ENCODE measurements at regions not wholly inside any gene's neighbourhood (a gene's known extent, or its start where the extent isn't known, plus 50 kb on each side); places are given as distances from the start of the nearest gene placed in this dataset.

DNA sequence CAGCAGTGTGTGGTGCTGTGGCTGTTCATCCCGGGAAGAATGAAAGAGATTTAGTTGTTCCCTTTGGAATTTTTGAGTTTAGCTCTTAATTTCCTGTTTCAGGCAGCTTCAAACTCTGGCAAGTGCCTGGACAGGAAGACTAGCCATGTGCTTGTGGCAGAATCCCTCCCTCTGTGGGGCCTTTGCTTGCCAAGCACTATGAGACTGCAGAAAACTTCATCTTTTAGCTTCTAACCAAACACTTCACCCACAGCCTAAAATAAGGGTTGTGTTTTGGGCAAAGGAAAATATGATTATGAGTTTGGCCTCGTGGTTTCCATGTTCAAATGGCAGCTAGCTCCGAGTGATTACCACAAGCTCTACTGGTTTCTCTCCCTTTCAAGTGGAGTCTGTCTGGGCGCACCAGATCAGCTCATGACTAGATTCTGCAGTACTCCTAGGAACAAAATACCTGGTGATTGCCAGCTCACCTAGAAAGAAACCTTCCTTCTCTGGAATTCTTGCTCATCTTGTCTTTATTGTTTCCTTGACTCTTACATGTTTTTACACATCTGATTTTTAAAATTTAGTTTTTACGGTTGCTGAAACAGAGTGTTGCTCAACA is 707.5 kb downstream of the SLITRK6 start:
- DNase-seq (ENCODE audit: low read depth) = no peak

DNA sequence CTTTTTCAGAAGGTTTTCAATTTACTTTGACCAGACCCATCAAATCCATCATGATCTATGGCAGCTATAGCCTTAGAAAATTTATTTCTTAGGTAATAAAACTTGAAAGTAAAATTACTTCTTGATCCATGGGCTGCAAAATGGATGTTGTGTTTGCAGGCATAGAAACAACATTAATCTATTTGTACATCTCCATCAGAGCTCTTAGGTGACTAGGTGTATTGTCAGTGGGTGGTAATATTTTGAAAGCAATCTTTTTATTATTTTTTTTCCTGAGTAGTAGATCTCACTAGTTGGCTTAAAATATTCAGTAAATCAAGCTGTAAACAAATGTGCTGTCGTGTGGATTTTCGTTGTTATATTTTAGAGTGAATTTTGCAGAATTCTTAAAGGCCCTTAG is 710.0 kb downstream of the SLITRK6 start:
- no peak for DNase-seq (ENCODE audit: low read depth)

DNA sequence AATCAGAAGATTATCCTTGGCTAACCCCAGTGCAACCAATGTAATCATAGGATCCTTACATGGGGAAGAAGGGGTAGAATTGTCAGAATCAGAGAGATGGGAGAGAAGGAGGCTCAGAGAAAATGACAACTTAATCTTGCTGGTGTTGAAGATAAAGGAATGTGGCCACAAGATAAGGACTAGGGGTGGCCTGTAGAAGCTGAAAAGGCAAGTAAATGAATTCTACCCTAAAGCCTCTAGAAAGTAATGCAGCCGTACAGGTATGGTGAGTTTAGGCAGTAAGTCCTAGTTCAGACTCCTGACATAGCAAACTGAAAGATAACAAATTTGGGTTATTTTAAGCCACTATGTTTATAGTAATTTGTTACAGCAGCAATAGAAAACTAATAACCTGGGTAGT is 718.5 kb downstream of the SLITRK6 start:
- no peak for DNase-seq (ENCODE audit: low read depth)

DNA sequence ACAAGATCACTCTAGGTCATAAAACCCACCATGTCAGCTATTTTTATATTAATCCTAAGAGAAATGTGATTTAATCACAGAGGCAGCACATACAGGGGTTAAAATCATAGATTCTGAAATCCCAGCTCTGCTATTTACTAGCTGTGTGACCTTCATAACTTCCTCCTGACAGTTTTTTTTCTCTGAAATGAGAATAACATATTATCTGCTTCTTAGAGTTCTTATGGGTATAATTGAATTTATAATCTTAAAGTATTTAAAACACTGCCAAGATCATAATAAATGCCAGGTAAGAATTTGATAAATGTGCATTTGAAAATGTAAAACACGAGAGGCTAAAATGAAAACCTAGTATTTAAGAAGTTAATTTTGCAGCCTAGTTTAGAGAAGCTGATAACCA is 722.9 kb downstream of the SLITRK6 start:
- no peak for DNase-seq (ENCODE audit: low read depth)

DNA sequence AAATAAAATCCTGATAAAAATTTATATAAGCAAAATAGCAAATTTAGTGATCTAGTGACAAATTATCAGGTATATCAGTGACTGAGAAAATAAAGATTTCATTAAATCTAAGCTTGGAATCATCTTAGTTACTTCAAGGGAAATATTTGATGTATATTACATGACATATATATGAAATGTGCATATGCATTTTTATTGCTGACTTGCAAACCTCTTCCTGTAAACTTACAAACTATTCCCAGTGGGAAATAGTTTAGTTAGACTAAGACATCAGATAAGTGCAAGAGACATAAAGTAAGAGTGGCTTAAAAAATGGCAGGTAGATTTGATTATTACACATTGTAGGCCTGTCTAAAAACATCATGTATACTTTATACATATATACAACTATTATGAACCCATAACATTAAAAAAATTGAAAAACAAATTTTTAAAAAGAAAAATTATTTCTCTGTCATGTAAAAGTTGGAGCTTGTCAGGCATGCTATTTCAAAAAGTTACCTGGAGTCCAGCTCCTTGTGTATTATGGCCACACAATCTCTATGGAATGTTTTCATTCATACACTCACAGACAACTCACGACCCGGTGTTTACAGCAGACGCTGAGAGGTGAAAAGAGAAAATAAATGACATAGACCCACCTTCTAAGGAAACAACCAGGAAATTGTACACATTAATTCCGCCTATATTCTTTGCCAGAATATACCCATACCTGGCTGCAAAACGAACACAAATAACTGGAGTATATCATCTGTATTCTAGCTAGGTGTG is 724.5 kb downstream of the SLITRK6 start:
- peak; percentile 39 for DNase-seq (ENCODE audit: low read depth)

DNA sequence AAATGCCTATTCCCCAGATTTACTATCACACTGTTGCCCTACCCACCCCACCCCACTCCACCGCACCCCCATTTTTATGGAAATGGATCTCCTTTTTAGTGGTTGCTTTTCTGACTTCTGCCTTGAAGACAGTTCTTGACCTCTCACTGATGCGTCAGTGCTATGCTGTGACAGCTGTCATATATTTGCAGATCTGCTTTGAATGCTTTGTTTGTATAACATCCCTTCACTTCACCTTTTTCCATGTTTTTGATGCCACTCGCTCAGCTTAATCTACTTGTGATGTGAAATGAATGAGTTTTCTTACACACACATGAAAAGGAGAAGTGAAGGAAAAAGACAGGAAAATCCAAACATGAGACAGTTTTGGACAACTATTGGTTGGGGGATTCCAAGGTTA is 731.0 kb downstream of the SLITRK6 start:
- DNase-seq (ENCODE audit: low read depth) = no peak

DNA sequence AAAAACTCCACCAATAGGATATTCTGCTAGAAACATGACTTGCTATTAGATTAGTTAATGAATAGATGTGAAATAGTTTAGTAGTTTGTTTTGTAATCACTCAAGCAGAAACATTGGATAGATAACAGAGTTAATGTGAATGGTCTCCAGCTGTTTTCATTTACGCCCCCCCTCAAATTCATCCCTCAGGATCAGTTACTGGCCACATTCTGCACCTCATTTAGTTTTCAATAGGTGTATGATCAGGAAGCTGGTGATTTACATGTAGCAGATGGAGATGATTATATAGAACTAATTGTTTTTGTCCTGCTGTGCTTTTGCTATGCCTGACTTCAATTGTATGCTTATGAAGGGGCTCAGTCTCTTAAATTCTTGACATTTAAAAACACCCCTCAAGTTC is 759.0 kb downstream of the SLITRK6 start:
- no peak for DNase-seq (ENCODE audit: low read depth)

DNA sequence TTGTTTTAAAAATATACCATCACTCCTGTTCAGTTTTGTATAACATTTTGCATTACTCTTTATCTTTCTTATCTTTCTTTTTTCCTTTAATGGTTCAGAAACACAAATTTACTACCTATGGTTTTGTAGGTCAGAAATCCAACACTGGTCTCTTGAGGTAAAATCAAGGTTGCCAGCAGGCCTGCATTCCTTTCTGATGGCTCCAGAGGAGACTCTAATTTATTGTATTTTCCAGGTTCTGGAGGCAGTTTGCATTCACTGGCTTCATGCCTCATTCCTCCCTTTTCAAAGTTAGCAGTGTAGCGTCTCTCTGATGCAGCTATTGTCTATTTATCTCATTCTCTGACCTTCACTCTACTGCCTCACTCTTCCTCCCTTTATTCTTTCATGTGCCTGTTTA is 767.4 kb downstream of the SLITRK6 start:
- DNase-seq (ENCODE audit: low read depth) = no peak

DNA sequence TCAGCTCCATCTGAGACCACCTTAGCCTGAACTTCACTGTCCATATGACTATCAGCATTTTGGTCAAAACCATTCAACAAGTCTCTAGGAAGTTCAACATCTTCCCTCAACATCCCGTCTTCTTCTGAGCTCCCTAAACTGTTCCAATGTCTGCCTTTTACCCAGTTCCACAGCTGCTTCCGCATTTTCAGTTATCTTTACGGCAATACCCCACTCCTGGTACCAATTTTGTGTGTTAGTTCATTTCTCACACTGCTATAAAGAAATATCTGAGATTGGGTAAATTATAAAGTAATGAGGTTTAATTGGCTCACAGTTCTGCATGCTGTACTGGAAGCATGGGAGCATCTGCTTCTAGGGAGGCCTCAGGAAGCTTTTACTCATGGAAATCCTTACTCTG is 771.2 kb downstream of the SLITRK6 start:
- DNase-seq (ENCODE audit: low read depth) = no peak

DNA sequence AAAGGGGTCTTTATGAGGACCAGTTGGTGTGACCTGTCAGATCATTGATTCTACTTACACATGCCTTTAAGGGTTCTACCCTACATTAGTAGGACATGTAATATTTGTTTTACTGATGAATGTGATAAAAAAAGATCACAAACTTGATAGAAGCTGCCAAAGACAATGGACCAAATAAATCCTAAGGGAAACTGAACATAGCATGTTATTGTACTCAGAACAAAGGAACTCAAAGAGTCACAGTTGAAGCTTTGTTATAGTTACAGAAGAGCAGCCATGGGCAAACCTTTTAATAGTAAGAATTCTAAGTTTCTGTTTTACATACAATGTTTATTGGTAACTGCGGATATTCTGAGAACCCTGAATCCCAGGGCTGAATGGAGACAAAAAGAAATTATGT is 780.1 kb downstream of the SLITRK6 start:
- no peak for DNase-seq (ENCODE audit: low read depth)

DNA sequence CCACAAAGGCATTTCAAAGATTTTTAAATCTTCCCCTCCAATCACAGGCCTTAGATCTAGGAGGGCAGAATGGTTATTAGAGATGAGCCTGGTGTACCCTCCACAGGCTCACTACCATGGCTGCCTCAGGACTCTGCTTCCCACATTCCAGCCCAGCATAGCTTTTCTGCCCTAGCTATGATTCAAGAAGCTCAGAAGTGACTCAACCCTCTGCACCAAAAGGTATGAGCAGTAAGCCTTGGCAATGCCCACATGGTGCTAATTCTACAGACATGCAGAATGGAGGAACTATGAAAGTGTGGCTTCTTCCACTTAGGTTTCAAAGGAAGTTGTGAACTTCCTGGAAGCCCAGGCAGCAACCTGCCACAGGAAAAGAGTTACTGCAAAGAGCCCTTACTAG is 786.2 kb downstream of the SLITRK6 start:
- peak; percentile 30 for DNase-seq (ENCODE audit: low read depth)

DNA sequence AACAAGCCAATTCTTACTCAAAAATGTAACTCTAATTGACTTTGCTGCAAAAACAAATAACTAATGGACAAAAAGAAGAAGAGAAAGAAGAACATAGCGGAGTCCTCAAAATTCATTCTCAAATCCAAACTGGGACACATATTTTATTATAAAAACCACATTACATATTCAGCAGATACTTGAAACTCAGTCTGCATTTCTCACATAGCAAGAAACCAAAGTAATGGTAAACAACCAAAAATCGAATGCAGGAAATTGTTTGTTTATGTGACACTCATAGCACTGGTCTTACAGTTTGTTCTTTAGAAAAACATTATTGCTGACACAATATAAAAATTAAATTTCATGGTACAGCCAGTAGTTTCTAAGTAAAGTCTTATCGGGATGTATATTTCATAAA is 789.8 kb downstream of the SLITRK6 start:
- DNase-seq (ENCODE audit: low read depth) = peak; percentile 3

DNA sequence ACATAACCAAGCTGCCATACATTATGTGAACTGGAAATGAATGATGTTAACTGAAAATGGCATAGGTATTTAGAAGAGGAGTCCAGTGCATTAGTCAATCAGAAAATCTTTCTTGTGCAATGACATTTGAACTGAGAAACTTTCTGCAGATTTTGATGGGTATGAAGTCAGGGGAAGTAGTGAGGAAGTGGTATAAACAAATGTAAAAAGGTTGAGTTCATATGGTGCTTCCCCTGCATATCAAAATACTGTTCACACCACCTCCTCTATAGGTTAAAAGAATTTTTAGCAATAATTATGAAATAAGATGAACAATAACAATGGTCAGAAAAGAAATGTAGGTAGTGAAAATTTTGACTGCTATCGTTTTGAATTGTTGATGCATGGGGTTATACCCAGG is 800.0 kb downstream of the SLITRK6 start:
- DNase-seq (ENCODE audit: low read depth) = no peak

DNA sequence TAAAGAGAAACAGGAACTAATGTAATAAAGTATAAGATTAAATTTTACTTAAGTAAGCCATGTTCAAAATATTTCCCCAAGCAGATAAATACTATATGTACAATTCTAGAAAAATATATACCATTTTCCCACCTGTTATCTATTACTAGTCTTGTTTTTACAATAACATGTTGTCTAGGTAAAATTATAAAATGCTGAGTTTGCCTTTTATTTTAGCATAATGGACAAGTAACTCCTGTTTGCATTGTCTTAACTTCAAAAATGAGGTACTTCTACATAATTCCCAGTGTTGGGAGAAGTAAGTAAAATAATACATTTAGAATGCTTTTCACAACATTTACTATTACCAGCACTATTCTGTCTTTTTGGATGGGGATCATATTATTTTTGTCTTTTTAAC is 800.5 kb downstream of the SLITRK6 start:
- no peak for DNase-seq (ENCODE audit: low read depth)

DNA sequence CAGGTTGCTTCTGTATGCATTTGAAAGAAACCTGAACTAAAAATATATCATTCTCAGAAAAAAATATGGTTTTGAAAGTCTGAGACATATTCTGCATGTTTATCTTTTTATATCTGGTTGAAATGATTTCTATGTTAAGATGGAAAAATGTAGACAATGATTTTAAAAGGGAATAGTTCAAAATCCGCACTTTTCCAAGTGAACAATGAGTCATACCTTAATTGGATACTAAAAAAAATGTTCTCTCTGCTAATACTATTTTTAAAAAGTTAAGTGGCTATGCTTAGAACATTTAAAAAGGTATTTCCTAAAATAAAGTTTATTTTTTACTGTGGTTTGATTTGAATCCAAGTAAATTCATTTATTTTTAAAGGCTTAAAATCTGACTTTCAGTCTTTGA is 801.4 kb downstream of the SLITRK6 start:
- DNase-seq (ENCODE audit: low read depth) = no peak

DNA sequence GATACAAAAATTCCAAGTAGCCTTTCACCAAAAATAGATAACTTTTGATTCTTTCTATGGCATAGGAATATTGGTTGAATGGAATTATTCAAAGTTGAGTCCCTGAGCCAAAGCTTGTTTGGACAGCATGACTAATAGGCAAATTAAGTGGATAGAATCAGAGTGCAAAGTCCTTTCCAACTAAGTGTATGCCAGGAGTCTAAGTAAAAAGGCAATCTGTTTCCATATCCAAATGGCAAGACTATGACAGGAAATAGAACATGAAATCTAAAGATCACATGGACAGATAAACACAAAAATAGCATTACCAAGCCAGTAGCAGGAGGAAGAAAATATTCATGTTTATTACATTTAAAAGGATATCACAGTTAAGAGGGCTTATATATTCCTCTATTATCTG is 804.6 kb downstream of the SLITRK6 start:
- DNase-seq (ENCODE audit: low read depth) = peak; percentile 31

DNA sequence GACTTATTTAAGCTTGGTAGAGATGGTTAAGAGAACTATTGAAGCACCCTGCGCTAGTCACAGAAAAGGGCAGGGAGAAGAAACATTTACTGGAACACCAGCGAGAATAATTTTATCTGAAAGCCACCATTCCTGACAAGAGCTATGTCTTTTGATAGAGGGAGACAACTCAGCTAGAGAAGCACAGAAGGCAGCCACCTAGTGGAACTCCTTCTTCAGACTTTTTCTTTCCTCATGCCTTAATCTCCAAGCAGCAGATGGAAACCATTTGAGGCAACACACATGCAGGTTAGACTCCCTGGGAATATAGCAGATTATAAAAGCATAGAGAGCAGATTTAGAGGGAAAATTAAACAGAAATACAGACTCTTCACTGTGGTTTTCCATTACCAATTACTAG is 813.4 kb downstream of the SLITRK6 start:
- DNase-seq (ENCODE audit: low read depth) = peak; percentile 13

DNA sequence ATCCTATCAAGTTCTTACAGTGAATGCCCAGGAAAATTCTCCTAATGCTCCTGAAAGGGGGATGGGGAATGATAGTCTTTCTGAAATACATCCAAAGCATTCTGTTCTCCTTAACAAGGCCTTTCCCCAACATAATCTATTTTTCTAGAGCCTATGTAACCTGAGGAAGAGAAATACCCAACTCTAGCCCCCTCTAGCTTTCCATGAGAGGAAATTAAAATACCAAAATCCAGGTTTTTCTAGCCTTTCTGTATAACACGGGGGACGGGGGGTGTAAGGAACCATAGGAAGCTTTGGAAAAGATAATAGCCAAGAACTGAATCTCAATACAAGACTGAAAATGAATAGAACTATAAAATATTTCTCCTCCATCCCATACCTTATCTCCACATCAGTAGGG is 815.9 kb downstream of the SLITRK6 start:
- DNase-seq (ENCODE audit: low read depth) = no peak

DNA sequence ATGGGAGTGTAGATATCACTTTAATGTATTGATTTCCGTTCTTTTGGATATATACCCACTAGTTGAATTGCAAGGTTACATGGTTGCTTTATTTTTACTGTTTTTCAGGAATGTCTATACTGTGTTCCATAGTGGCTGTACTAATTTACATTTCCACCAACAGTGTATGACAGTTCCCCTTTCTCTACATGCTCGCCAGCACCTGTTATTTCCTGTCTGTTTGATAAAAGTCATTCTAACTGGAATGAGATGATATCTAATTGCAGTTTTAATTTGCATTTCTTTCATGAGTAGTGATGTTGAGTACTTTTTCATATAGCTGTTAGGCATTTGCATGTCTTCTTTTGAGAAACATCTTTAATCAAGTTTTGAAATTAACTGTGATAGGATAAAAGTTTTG is 818.6 kb downstream of the SLITRK6 start:
- DNase-seq (ENCODE audit: low read depth) = no peak

DNA sequence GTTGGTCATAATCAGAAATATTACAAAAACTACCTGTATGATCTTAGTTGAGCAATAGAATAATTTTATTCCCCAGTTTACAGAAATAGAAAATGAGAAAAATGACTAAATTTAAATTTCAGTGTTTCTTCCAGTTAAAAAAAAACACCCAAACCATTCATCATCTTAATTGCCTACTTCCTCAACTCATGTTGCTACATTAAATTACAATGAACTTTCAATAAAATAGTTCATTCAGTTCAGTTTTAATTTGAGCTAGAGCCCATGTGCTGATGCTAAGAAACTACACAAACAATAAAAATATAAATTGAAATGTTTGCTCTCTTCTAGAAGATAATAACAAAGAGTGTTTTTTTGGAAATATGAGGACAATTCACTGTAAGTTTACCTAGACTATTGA is 820.4 kb downstream of the SLITRK6 start:
- DNase-seq (ENCODE audit: low read depth) = no peak

DNA sequence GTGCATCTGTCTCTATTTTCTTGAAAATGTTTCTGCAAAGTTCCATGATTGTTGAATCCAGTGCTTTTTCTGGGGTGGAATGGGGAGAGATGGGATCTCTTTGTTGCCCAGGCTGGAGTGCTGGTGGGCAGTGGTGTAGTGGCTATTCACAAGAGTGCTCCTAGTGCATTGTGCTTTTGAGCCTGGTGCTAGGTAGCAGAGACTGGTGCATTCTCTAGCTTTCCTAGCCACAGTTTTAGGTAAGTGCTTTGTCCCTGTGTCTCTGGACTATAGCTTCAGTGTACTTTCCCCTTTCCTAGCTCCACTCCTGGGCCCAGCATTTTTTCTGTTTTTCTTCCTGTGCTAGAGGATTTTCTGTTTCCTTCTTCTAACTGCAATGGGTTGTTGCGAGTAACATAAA is 825.6 kb downstream of the SLITRK6 start:
- no peak for DNase-seq (ENCODE audit: low read depth)

DNA sequence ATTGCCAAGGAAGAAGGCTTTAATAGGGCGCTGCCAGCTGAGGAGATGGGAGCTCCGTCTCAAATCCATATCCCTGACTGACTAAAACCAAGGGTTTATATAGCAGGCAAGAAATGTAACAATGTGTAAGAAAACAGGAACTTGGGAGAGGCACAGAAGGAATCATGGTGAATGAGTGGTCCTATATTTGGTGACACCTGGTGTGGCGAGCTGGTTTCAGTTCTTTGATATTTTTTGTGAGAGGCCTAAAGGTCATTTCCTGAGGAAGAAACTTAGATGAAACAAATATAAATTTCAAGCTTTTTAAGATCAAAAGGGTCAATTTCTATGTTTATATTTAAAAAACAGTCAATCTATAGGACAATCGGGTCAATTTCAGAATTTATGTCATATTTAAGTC is 826.3 kb downstream of the SLITRK6 start:
- DNase-seq (ENCODE audit: low read depth) = no peak

DNA sequence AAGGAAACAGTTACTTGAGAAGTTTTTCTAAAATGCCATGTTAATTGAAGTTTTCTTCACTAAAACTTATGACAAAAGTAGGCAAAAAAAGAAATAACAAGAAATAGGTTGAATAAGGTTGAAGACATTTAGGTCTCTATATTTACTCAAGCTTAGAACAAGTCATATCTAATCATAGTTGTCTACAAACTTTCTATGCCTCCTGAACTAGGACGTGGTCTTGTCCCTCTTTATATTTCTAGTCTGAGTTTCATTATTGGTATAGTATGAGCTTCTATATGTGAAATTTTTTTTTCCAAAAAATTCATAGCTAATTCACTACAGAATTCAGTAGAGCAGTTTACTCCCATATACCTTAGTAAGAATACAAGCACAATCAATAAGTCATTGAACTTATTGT is 836.4 kb downstream of the SLITRK6 start:
- no peak for DNase-seq (ENCODE audit: low read depth)

DNA sequence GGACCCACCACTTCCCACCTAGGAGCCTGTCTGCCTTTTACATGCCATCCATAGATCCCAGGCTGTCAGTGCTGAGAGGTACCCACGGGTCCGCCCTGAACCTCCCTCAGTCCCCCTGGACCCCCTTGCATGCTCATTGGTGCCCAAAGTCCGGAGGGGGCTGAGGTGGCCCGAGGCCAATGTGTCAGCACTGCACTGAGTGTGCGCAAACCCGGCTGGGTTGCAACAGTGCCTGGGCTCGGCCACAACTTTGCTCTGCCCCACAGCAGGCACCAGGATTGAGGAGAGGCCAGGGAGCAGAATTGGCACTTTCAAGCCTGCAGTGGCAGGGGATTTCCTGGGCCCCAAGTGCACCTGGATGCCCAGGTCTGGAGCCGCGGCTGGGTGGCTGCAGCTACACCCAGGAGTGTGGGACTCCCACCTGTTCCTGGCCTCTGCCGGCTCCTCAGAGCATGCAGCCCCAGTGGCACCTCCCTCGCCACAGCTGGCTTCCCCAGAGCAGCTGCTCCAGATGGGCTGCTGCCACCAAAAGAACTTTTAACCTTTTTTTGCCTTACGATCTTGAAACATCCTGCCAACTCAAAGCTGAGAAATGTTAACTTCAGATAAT is 837.0 kb downstream of the SLITRK6 start:
- DNase-seq (ENCODE audit: low read depth) = no peak
